CD4-positive, alpha-beta T cell treated with Interferon alpha-2 for 1 hour (primary cell): ENCODE measurements at regions not wholly inside any gene's neighbourhood (a gene's known extent, or its start where the extent isn't known, plus 50 kb on each side); places are given as distances from the start of the nearest gene placed in this dataset.
"Not testable (repeated sequence)": the region's sequence is repeated elsewhere in the genome, so short reads cannot be mapped to it uniquely, and the experiment has no call there.

Source experiments
- DNase-seq, 2 donors: peaks; one replicate each; pipeline ENCODE4 v3.0.0-alpha.2; 2020 to 2022

- DNase-seq: no peak
These were observed 122.4 kb upstream of the SMURF2 start for GRCh38 chr17:64784353-64785010.

- no peak for DNase-seq
These were observed 121.6 kb upstream of the SMURF2 start for GRCh38 chr17:64783556-64784352.

GRCh38 chr17:64783031-64783461 is 120.9 kb upstream of the SMURF2 start:
- DNase-seq: no peak

GRCh38 chr17:64781810-64782555 is 119.9 kb upstream of the SMURF2 start:
- DNase-seq: no peak

- DNase-seq: peak; percentile 59 to 68
These were observed 119.1 kb upstream of the SMURF2 start for GRCh38 chr17:64781014-64781756.

GRCh38 chr17:64780096-64781013 is 118.2 kb upstream of the SMURF2 start:
- peak; percentile 87 to 91 for DNase-seq

GRCh38 chr17:64779376-64780095 is 117.4 kb upstream of the SMURF2 start:
- no peak for DNase-seq

GRCh38 chr17:64779098-64779375 is 116.9 kb upstream of the SMURF2 start:
- DNase-seq: not testable (repeated sequence)

- peak in 1 of 2 donors; percentile 35 for DNase-seq
These were observed 116.4 kb upstream of the SMURF2 start for GRCh38 chr17:64778240-64779097.

GRCh38 chr17:64777415-64778239 is 115.5 kb upstream of the SMURF2 start:
- DNase-seq: no peak

GRCh38 chr17:64776720-64777414 is 114.8 kb upstream of the SMURF2 start:
- peak; percentile 73 to 78 for DNase-seq

- no peak for DNase-seq
These were observed 113.8 kb upstream of the SMURF2 start for GRCh38 chr17:64775701-64776570.

- DNase-seq: no peak
These were observed 112.9 kb upstream of the SMURF2 start for GRCh38 chr17:64774888-64775540.

- no peak for DNase-seq
These were observed 112.0 kb upstream of the SMURF2 start for GRCh38 chr17:64773836-64774761.

GRCh38 chr17:64773386-64773835 is 111.3 kb upstream of the SMURF2 start:
- no peak for DNase-seq

- DNase-seq: no peak
These were observed 110.8 kb upstream of the SMURF2 start for GRCh38 chr17:64772845-64773299.
